ENCODE measurements at regions not wholly inside any gene's neighbourhood (a gene's known extent, or its start where the extent isn't known, plus 50 kb on each side); places are given as distances from the start of the nearest gene placed in this dataset.
"Not testable (repeated sequence)": the region's sequence is repeated elsewhere in the genome, so short reads cannot be mapped to it uniquely, and the experiment has no call there.

DNA sequence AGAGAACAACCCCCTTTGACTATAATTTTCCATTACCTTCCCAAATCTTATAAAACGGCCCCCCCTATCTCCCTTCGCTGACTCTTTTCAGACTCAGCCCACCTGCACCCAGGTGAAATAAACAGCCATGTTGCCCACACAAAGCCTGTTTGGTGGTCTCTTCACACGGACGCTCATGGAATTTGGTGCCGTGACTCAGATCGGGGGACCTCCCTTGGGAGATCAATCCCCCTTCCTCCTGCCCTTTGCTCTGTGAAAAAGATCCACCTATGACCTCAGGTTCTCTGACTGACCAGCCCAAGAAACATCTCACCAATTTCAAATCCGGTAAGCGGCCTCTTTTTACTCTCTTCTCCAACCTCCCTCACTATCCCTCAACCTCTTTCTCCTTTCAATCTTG lies 146.8 kb upstream of the TRIB2 start:
- DNase-seq, result not testable (repeated sequence)

GRCh38 chr2:12577091-12577490 lies 139.6 kb upstream of the TRIB2 start:
- DNase-seq, result no peak

GRCh38 chr2:12577567-12578253 lies 139.0 kb upstream of the TRIB2 start:
- DNase-seq, result no peak

DNA sequence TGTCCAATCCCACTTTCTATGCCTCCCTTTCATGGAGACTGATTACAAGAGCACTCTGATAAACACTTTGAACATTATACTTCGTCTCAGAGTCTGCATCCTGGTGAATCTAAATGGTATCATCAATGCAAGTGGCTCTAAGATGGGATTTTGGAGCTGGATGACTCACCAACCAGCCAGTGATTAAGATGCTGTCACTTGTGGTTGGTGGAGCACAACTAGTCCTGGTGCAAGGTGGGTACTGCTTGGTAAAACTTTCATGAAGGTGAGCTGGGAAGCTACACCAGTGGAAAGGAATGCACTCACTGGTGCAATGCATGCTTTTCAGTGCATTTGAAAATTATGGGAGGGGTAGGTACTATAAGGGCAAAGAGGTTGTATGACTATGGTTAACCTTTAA lies 137.7 kb upstream of the TRIB2 start:
- DNase-seq, result no peak

- no peak for DNase-seq
Observed at GRCh38 chr2:12584338-12584737, 132.4 kb upstream of the TRIB2 start.

DNA sequence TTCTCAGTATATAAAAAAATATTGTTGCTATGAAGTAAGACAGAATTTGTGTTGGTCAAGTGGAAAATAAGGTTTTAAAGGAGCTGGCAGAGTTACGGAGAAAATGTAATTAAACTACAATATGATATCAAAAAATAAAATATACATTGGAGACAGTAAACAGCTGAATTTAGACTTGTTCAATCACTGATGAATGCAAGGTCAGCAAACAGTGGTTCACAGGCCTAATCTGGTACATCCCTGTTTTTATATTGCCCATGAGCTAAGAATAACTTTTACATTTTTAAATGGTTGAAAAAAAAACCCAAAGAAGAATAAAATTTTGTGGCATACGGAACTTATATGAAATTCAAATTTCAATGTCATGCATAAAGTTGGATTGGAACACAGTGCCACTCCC lies 131.0 kb upstream of the TRIB2 start:
- DNase-seq, result no peak

DNA sequence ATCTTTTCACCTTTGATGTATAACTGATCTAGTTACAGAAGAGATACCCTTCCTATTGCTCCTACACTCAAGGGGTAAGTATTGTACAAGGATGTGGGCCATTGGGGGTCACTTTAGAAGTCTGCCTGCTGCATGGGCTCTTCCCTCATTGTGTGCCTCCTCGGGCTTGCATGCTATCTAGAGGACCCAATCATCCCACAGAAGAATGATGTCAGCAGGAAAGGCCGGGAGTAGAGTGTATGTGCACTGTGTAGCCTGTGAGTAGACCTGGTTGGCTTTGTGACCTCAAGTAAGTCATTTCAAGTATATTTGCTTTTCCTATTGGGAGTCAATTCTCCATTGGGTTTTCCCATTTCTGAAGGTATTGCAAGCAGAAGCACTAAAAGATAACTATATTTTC lies 129.5 kb upstream of the TRIB2 start:
- DNase-seq, result no peak

GRCh38 chr2:12587729-12588522 lies 128.8 kb upstream of the TRIB2 start:
- DNase-seq, result no peak

GRCh38 chr2:12588986-12589385 lies 127.8 kb upstream of the TRIB2 start:
- DNase-seq, result no peak

- no peak for DNase-seq
Observed at GRCh38 chr2:12589802-12590320, 126.9 kb upstream of the TRIB2 start.

- DNase-seq, result no peak
Observed at GRCh38 chr2:12592296-12592695, 124.4 kb upstream of the TRIB2 start.

DNA sequence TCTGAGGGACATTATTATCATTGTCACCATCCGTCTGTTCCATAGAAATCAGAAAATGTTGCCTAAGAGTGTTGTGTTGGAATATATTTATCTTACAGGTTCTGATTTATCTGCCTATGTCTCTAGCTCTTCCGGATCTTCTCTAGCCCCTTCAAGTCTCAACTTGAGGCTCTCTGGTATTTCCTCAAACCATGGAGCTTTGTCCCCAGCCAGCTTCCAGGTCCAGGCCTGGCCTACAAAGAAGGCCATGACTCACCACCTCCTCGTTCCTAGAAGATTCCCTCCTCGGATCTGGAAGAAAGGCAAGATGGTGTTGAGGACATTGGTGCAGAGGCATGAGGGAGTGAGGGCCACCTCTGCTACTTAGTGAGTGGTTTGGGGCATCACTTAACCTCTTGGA lies 122.1 kb upstream of the TRIB2 start:
- no peak for DNase-seq

- DNase-seq, result no peak
Observed at GRCh38 chr2:12596771-12597170, 120.0 kb upstream of the TRIB2 start.

DNA sequence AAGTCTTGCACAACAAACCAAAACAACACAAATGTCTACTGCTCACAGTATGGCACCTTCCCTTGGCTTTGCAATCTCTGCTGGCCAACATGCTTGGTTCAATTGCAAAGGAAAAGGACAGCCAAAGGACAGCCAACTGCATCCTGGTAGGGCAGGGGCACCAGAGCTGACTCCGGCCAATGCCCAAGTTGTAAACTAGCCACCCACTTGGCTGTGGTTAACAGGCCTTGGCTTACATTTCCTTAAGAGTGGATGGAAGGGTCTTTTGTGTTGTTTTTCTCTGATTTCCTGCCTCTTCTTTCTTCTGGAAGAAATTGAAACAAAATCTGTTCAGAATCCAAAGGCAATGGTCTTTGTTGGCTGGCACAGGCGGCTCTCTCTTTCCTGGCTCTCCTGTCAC lies 119.1 kb upstream of the TRIB2 start:
- no peak for DNase-seq

DNA sequence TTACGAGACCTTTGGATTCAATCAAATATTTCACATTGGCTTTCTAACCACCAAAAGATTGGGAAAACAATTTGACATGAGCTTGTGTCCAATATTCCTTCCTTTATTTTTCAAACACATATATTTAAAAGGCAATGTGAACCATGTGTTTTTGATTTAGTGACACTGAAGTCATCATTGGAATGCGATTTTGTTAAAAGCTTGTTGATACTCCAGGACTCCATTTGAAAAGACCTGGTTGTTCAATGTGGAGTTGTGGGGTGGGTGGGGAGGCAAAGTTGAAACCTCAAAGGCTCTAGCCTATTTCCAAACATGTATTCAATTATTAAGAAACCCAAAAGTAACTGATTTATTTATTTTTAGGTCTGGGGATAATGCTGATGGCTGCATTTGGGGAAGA lies 114.1 kb upstream of the TRIB2 start:
- no peak for DNase-seq

- DNase-seq, result no peak
Observed at GRCh38 chr2:12603781-12604295, 112.9 kb upstream of the TRIB2 start.

DNA sequence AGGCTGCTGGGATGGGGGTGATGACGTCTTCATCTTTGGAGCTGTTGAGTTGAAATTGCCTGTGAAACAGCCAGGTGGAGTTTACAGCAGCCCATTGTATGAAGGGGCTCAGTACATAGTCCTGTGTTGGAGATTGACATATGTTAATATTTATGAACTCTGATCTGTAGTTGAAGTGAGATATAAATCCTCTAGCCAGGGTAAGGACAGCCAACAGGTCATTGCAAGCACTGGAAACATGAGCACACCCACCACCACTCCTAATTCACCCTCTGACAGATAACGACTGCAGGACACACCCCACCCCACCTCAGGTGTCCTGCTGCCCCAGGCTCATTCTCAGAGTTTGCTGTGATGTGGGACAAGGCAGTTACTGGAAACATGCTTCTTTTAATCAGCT lies 112.4 kb upstream of the TRIB2 start:
- no peak for DNase-seq

DNA sequence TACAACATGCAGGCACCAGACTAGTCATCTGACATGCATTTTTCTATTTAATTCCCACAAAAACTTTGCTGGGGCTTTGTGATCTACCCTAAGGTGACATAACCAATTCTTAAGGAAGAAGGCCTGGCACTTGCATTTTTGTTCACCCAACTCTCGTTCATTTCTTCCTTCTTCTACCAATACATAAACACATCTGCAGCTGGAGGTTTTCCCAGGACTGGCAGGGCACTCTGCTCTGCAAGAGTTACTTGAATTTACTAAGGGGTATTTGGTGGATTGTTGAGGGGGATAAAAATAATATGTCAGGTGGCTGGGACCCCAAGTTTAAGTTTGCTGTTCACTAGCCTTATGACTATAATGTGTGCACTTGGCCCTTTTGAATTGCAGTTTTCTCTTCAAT lies 111.4 kb upstream of the TRIB2 start:
- DNase-seq, result no peak

DNA sequence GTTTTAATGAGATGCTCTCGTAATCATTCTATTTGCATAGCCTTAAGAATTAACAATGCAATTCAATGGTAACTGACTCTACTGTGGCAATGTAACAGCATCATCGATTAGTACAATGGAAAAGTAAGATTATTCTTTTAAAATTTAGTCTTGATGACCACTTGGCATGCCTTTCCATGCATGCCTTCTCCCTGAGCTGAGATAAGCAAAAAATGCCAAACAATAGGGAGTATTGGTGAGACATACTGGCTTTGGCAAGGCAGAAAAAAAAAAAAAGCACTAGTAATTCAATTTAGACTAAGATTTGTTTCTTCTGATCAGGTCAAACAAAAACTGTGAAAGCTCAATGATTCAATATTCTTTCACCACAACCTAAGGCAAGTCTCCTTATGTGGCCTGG lies 110.8 kb upstream of the TRIB2 start:
- DNase-seq, result no peak

DNA sequence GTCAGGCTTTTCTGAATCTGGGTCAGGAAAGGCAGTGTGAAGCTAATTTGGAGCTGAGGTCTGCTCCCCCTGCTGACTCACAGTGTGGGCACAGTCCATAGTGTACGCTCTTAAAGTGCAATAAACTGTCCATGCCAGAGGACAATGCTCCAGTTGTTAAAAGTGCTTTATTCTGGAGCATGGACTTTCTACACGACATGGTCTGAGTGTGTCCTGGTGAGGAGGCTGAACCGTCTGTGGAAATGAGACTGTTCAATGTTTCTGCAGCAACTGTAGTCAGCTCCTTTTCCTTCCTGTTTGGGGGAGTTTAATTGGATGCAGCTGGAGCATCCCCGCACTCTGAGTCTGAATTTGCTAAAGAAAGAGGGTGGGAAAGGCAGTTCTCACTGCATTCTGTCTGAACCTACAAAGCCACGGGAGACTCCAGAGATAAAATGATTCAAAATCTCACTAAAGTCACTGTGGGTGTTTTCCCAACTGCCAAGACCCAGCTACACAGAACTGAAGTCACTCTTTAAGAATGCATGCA lies 110.2 kb upstream of the TRIB2 start:
- DNase-seq, result no peak

DNA sequence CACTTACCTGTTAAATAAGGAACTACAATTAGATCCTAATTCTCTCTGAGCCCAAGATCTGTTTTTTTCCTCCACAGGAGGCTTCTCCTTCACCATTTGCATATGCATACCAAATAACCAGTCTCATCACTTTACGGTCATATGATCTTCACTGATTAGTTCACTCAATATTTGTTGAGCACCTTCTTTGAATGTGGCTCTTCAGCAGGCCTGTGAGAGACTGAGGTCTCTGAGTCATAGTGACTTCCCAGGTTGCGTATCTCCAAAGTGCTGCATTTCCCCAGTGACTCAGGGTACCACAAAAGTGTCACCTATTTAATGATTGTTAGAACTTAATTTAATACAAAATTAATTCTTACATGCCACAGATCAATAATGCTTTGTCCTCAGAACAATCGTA lies 108.8 kb upstream of the TRIB2 start:
- no peak for DNase-seq

- DNase-seq, result no peak
Observed at GRCh38 chr2:12610314-12610713, 106.4 kb upstream of the TRIB2 start.

DNA sequence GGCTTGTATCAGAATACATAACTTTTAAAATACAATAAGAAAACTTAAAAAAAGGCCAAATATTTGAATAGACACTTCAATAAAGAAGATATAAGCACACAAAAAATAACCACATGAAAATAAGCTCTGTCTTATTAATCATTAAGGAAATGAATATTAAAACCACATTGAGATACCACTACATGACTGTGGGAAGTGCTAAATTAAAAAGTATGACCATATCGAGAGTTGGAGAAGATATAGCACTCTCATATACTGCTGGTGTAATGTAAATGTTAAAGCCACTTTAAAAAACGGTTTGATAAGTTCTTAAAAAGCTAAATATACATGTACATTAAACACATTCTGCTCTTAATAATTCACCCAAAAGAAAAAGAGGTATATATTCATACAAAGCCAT lies 104.6 kb upstream of the TRIB2 start:
- no peak for DNase-seq

DNA sequence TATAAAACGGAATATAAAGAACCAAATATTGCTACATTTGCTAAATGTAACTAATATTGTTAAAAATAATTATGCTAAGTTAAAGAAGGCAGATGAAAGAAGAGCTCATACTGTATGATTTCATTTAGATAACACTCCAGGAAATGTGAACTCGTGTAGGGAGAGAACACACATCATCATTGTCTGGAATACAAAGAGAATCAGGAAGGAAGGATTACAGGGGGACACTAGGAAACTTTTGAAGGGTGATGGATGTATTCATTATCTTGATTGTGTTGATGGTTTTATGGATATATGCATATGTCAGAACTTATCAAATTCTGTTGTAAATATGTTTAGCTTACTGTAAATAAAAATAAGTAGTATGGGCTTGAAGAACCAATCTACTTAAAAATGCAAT lies 104.1 kb upstream of the TRIB2 start:
- no peak for DNase-seq
